ENCODE measurements at regions not wholly inside any gene's neighbourhood (a gene's known extent, or its start where the extent isn't known, plus 50 kb on each side); places are given as distances from the start of the nearest gene placed in this dataset.

DNA sequence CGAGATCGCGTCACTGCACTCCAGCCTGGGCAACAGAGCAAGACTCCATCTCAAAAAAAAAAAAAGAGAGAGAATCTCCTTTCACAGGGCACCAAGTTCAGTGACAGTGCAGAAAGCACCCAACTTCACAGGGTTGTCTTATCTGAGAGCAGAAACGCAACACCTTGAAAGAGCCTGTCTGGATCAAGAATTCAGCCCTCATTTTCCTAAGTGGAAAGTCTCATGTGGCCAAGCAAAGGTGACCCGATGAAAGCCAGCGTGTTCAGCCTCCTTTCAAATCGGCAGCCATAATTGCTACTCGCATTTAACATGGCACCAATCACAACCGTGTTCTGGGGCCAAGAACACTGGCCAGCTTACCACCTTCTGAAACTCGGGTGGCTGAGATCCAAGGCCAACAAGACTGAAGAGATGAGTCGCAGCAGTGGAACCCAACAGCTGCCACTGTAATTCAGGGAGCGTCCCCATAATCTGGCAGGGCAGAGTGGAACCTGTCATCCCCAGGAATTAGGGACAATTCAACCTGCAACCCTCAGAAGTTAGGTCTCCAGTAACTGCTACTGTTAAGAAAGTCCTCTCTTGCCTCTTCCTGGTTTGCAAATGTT, 536.7 kb upstream of the JARID2 start:
- intact Hi-C loops (cut with DNase I; ENCODE audit: low total_unique reads): no loop called here
- Histone ChIP-seq H3K4me1 (no peaks in the 10 kb centered on the region), H3K27ac (no peak overlapping the region), H3K27me3 (no peaks in the 10 kb centered on the region), H3K4me3 (no peak overlapping the region), H3K9me3 (no peaks in the 10 kb centered on the region), H3K36me3 (ENCODE audit: low read depth, missing control alignments) (no peaks in the 10 kb centered on the region)
- no peak for DNase-seq
- WGBS, 2 donors: 93 to 97% methylated on average over 10 to 12 of the region's 12 CpGs
- TF ChIP-seq, protein P1, sequence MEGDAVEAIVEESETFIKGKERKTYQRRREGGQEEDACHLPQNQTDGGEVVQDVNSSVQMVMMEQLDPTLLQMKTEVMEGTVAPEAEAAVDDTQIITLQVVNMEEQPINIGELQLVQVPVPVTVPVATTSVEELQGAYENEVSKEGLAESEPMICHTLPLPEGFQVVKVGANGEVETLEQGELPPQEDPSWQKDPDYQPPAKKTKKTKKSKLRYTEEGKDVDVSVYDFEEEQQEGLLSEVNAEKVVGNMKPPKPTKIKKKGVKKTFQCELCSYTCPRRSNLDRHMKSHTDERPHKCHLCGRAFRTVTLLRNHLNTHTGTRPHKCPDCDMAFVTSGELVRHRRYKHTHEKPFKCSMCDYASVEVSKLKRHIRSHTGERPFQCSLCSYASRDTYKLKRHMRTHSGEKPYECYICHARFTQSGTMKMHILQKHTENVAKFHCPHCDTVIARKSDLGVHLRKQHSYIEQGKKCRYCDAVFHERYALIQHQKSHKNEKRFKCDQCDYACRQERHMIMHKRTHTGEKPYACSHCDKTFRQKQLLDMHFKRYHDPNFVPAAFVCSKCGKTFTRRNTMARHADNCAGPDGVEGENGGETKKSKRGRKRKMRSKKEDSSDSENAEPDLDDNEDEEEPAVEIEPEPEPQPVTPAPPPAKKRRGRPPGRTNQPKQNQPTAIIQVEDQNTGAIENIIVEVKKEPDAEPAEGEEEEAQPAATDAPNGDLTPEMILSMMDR (IDR thresholded peaks at IDR 0.05): no peak
- TF ChIP-seq POLR2A (IDR thresholded peaks at IDR 0.05): no peak

DNA sequence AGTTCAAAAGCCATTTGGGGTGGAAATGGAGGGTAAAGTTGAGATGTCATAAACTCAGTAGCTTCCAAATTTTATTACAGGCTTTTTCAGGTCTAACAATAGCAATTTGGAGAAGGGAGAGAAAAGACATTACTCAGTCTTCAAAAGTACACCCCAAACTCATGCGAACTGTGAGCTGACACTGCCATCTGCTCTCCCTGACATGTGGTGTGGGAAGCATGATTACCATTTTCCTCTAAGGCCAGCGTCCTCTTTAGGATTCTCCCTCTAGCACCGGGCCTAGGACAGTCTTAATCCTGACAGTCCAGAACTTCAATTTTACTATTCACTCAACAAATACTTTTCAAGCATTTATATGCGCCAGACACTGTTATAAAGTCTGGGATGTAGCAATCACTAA, 536.0 kb upstream of the JARID2 start:
- Histone ChIP-seq H3K4me3 (no peak overlapping the region), H3K36me3 (ENCODE audit: low read depth, missing control alignments) (no peaks in the 10 kb centered on the region), H3K9me3 (no peaks in the 10 kb centered on the region), H3K27ac (no peak overlapping the region), H3K4me1 (no peaks in the 10 kb centered on the region), H3K27me3 (no peaks in the 10 kb centered on the region)
- TF ChIP-seq POLR2A (IDR thresholded peaks at IDR 0.05): no peak
- TF ChIP-seq, protein P1 (IDR thresholded peaks at IDR 0.05): no peak
- 89 to 93% methylated on average over 4 of the region's 4 CpGs for WGBS, 2 donors
- intact Hi-C loops (cut with DNase I; ENCODE audit: low total_unique reads): no loop called here
- no peak for DNase-seq

DNA sequence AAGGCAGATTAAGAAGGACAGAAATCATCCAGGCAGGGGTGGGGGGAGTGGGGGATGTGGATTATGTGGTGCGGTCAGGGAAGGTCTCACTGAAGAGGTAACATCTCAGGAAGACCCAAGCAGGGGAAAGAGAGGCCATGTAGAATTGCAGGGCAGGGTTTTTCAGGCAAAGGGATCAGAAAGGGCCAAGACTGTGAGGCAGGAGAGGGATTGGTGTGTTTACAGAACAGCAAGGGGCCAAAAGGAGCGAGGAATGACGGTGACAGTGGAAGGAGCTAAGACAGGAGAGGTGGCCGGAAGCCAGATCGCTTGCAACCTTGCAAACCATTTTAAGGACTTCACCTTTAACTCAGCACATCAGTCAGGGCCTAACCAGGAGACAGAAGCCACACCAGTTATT, 535.4 kb upstream of the JARID2 start:
- Histone ChIP-seq H3K36me3 (ENCODE audit: low read depth, missing control alignments) (no peaks in the 10 kb centered on the region), H3K9me3 (no peaks in the 10 kb centered on the region), H3K4me1 (no peaks in the 10 kb centered on the region), H3K27me3 (no peaks in the 10 kb centered on the region), H3K4me3 (no peak overlapping the region), H3K27ac (no peak overlapping the region)
- no peak for TF ChIP-seq POLR2A (IDR thresholded peaks at IDR 0.05)
- intact Hi-C loops (cut with DNase I; ENCODE audit: low total_unique reads): no loop called here
- no peak for DNase-seq
- 97 to 98% methylated on average over 5 of the region's 5 CpGs for WGBS, 2 donors

DNA sequence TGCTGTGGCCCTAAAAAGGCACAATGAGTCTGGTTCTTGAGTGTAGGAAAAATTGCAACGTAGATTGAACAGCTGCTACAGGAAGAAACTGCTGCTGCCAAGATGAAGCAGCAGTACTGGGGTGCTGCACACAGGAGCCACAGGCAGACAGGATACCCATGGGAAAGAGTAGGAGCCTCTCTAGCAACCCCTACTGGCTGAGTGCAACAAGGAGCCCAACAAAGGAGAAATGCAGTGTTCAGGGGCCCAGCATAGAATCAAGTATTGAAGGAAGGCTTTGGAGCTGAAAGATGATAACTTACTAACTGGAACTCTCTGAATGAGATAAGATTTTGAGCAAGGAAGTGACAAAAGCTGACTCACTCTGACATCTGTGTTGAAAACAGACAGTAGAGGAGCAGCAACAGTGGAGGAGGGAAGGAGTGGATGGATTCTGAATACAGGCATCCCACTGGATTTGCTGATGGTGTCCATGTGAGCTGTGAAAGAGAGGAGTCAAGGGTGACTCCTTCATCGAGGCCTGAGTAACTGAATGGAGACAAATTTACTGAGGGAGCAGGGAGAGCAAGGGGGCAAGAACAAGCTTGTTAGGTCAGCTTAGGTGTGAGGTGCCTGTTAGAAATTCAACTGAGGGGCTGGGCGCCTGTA, 534.7 kb upstream of the JARID2 start:
- no peak overlapping the region for H3K4me3 ChIP-seq
- H3K36me3 ChIP-seq (ENCODE audit: low read depth, missing control alignments): no peaks in the 10 kb centered on the region
- peak; percentile 71 for DNase-seq
- intact Hi-C loops (cut with DNase I; ENCODE audit: low total_unique reads): no loop called here
- WGBS, 2 donors: 73 to 81% methylated on average over 3 of the region's 3 CpGs
- no peak for TF ChIP-seq POLR2A (IDR thresholded peaks at IDR 0.05)
- TF ChIP-seq, protein P1 (IDR thresholded peaks at IDR 0.05): peak in 2 of 3 experiments; percentile 19 to 34
- H3K27ac ChIP-seq: no peak overlapping the region
- no peaks in the 10 kb centered on the region for H3K4me1 ChIP-seq
- H3K27me3 ChIP-seq: no peaks in the 10 kb centered on the region
- H3K9me3 ChIP-seq: no peaks in the 10 kb centered on the region

DNA sequence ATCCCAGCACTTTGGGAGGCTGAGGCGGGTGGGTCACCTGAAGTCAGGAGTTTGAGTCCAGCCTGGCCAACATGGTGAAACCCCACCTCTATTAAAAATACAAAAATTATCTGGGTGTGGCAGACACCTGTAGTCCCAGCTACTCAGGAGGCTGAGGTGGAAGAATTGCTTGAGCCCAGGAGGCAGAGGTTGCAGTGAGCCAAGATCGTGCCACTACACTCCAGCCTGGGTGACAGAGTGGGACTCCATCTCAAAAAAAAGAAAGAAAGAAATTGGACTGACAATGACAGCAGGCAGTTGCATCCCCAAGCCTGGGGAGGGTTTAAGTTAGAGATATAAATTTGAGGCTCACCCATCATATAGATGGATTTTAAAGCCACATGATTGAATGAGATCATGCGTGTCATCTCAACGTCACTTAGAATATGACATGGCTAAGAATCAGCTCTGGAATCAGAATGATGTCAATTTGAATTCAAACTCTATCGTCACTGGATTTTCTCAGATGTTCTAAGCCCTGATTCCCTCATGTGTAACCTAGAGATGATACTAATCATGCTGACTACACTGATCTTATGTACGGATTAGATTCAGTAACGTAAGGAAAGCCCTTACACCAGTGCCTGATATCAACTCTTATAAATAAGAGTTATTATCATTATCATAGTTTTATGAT, 534.0 kb upstream of the JARID2 start:
- Histone ChIP-seq H3K27me3 (no peaks in the 10 kb centered on the region), H3K36me3 (ENCODE audit: low read depth, missing control alignments) (no peaks in the 10 kb centered on the region), H3K4me1 (no peaks in the 10 kb centered on the region), H3K9me3 (no peaks in the 10 kb centered on the region), H3K27ac (no peak overlapping the region), H3K4me3 (no peak overlapping the region)
- DNase-seq: no peak
- intact Hi-C loops (cut with DNase I; ENCODE audit: low total_unique reads): no loop called here
- TF ChIP-seq, protein P1 (IDR thresholded peaks at IDR 0.05): no peak
- no peak for TF ChIP-seq POLR2A (IDR thresholded peaks at IDR 0.05)
- 85 to 93% methylated on average over 7 of the region's 7 CpGs for whole genome bisulfite sequencing, 2 donors
